GM04504 (cell line): ENCODE measurements at regions not wholly inside any gene's neighbourhood (a gene's known extent, or its start where the extent isn't known, plus 50 kb on each side); places are given as distances from the start of the nearest gene placed in this dataset.
"Not testable (repeated sequence)": the region's sequence is repeated elsewhere in the genome, so short reads cannot be mapped to it uniquely, and the experiment has no call there.

ENCODE experiments used
- DNase-seq: peaks from one replicate; pipeline ENCODE4 v3.0.0-alpha.2; 2012; ENCODE audit warnings: low read depth

DNA sequence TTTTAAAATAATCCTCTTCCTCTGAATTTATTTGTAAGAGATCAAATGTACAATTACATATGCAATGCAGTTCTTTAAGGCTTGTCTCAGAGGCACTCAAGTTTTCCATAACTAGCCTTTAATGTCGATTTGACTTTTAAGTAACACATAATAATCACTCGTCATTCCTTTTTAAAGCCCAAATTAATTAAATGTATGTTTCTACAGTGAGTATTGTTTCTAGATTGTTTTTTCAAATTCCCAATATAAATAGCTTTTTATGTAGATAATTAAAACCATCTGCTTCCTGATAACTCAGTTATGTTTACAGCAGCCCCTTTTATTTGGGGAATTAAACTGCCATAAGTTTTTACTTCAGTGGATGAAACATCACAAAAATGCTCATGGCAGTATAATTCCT lies 185.1 kb downstream of the ETNK1 start:
- no peak for DNase-seq

DNA sequence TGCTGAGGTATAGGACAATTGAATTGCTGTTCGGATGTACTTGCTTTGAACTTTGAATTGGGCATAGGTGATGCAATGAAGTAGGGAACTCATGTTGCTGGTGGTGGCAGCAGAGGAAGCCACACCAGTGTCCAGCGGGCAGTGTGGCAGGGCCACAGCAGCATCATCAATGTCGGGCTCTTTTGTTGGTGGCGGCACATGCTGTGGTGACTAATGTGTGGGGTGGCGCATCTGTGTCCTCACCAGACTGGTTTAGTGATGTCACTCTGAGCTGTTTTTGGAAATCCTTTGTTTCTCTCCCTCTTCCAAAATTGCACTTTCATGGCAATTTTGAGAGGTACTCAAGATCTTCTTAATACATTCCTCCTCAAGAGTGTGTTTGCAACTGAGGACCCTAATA lies 187.6 kb downstream of the ETNK1 start:
- no peak for DNase-seq

DNA sequence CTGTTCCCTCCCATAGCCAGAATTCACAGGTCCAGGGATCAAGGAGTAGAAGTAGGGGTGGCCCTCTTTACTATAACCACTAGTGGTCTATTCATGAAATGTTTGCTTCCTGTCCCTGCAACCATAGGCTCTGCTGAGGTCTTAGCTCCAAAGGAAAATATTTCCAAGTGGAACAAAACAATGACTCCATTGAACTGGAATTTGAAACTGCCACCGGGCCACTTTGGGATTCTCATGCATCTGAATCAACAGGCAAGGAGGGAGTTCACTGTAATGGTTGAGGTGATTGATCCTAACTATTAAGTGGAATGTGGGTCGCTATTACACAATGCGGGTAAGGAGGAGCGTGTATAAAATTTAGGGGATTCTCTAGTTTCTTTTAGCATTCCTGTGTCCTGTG lies 197.0 kb downstream of the ETNK1 start:
- DNase-seq, result no peak

DNA sequence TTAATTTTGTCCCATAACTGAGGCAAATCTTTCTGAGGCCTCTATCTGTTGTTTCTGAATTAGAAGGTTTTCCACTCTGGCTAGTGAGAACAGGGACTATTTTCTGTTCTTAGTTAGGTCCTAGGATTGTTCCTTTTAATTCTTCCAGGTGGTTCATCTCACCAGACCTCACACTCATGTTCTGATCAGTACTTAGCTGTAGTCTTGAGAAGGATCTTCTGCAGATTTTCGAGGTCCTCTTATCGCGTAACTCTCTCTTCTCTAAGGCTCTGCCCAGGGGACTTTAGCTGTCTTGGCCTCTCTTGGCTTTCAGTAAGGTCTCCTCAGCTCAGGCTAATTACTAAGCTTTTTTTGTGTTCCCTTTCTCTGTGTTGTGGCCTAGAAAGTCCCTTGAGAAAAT lies 201.1 kb downstream of the ETNK1 start:
- DNase-seq, result no peak

DNA sequence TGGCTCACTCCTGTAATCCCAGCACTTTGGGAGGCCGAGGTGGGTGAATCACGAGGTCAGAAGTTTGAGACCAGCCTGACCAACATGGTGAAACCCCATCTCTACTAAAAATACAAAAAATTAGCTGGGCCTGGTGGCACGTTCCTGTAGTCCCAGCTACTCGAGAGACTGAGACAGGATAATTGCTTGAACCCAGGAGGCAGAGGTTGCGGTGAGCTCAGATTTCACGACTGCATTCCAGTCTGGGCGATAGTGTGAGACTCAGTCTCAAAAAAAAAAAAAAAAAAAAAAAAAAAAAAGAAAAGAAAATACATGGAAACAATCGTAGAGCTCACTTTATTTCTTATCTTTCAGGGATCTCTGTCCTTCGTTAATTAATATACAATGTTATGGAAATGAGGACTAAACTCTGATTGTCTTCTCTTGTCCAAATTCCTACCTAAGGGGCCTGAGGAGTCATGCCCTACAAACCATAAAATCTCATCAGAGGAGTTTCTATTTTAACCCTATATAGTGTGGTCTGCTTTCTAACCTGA lies 201.5 kb downstream of the ETNK1 start:
- DNase-seq, result not testable (repeated sequence)

DNA sequence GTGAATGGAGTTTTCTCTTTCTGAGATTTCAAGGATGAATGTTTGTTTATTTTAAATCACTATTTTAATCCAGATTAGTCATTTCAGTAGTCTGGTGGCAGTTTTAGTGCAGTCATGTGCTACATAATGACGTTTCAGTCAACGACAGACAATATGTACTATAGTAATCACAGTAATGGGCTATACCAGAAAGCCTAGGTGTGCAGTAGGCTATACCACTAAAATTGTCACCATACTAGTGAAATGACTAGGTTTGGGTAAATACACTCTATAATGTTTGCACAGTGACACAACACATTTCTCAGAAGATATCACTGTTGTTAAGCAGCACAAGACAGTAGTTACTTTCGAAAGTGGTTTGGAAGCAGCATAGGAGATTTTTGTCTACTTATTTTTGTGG lies 203.1 kb downstream of the ETNK1 start:
- DNase-seq, result no peak

DNA sequence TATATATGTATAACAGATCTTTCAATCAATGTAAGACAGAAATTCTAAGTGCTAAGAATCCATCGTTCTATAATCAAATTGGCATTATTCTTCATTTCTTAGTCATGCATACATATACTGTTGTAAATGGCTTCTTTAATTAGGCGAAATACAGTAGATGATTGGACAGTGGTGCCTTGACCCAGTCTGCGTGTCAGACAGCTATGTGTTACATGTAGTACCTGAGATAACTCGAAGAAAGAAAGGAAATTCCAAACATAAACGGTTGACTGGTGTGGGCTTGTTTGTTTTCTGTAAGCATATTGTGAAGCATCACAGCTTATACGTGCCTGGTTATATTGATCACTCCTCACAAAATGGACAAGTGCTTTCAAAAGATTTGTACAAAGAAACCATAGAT lies 210.5 kb downstream of the ETNK1 start:
- DNase-seq, result no peak

DNA sequence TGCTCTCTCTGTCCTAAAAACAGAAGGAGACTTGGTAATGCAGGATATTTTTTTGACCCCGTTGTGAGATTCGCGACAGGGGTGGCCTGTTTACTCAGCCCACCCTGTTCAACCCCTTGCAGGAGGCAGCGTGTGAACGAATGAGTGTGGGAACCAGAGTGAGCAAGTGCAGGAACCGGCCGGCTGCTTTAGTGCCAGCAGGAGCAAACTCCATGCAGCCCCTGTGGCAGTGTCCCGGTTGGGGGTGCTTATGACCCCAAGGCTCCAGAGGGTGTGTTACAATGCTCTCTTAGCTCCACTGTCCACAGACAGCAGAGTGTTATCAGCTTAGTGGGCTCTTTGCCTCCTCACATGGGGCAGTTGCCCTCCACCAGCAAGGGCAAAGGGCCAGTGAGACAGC lies 225.2 kb downstream of the ETNK1 start:
- DNase-seq, result no peak

DNA sequence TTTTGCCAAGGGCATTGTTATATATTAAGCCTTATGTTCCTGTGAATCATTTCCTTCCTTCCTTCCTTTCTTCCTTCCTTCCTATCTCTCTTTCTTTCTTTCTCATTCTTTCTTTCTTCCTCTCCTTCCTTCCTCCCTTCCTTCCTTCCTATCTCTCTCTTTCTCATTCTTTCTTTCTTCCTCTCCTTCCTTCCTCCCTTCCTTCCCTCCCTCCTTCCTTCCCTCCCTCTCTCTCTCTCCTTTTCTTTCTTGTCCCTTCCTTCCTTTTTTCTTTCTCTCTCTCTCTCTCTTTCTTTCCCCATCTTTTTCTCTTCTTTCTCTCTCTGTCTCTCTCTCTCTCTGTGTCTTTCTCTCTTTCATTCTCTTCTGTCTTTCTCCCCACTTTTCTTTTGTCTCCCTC lies 226.6 kb downstream of the ETNK1 start:
- no peak for DNase-seq

DNA sequence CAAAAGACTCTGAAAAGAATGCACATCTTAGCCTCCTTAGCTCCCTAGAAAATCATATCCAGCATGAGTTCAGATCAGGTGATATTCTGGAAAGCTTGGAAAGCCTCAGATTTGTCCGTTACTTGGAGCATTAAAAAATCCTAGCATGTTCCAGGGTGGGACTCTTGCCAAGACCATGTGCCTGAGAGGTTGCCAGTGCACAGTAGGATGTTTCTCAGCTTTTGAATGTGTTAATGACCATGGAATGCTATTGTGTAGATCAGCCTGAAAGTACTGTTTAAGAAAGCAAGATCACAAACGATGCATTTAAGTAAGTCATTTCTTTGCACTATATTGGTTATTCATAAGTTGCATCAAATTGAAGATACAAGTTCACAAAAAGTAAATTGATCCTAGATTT lies 230.5 kb downstream of the ETNK1 start:
- DNase-seq, result no peak

DNA sequence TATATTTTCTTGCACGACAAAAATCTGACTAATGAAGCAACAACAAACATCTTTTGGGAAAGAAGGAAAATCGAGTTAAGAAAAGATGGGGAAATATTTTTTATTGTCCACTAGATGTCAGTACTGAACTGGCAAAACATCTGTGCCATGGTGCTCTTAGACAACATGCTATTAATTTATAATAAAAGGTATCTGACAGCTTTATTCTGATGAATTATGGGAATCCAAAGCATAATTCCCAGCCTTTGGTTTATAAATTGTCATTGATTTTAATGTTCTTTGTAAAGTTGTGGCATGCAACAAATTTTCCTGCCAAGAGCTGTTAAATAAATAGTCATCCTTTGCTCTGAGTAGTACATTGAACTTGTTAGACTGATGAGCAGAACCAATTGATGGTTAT lies 231.2 kb downstream of the ETNK1 start:
- peak; percentile 2 for DNase-seq

DNA sequence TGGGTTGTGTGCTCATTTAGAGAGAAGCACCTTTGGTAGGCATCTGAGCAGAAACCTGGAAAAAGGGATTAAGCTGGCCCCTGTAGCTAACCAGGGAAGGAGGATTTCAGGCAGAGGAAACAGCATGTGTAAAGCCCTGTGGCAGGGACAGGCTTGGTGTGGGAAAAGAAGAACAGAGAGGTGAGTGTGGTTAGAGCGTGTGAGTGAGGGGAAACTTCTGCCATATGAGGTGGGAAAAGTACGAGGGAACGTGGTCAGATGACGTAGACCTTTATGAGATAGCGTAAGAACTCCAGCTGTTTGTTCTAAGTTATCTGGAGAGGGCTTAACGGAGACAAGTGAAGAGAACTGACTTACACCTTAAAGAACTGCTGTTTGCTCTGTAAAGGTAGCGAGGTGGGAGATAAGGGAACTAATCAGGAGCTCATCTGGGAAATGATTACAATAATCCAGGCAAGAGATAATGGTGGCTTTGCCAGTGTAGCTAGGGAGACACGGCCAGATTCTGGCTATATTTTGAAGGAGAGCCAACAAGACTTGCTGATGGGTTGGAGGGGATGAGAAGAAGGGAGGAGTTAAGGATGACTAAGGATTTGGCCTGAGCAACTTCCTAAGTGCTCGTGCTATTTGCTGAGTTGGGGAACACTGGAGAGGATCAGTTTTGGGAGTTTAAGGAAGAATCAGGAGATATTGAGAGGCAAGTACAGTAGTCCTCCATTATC lies 234.0 kb downstream of the ETNK1 start:
- DNase-seq, result no peak

DNA sequence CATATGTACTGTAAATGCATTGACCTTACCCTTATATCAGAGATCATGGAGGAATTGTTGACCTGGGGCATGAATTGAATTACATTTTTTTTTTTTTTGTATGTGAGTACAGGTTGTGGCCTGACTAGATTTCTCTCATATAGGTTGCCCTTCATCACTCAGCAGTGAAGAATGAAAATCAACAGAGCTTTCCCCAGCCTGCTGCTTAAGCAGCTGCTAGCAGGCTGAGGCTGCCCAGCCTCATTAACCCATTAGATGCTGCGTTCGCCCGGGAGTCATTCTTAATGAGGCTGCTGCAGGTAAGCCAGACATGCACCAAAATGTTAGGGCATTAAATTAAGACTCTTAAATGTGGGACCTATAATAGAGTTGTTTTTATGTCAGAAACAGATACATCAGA lies 236.0 kb downstream of the ETNK1 start:
- DNase-seq, result no peak

DNA sequence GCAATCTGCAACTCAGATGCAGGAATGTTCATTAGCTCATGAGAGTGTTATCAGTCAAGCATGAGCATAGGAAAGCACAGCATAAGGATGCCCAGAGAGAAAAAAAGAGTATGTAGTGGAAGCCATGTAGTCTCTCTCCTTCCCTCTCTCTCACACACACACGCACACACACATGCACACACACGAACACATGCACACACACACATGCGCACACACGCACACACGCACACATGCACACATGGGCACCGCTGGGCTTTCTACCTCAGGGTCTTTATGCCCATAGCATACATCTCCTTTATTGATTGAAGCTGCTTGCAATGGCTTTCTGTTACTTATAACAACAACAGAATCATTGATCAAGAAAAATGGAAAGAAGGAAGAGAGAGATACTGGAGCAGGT lies 240.9 kb downstream of the ETNK1 start:
- no peak for DNase-seq

DNA sequence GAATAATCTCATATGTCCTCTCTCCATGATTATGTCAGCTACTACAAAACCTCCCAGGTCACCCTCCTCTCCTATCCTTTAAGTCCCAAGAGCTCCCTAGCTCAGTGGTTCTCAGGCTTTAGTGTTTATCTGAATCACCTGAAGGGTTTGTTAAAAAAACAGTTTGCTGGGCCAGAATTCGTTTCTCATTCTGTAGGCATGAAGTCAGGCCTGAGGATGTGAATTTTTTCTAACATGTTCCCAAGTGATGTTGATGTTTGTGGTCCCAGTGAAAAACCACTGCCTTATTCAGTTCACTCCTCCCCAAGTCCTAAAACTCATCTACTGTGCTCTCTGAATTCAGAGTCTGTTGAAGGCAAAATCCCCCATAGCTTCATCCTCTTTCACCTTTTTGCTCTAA lies 241.4 kb downstream of the ETNK1 start:
- no peak for DNase-seq

DNA sequence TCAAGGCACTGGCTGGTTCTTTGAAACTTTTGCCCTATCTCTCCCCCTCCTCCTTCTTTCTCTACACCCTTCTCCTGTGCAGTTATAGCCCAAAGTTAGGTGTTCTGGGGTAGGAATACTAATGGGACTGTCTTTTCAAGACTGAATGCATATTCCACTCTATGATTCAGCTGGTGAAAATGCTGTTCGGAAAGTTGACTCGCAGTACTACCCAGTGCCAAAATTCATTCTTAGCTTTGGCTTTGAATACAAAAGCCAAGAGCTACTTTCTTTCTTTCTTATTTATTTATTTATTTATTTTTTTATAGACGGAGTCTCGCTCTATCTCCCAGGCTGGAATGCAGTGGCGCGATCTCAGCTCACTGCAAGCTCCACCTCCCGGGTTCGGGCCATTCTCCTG lies 249.2 kb downstream of the ETNK1 start:
- DNase-seq, result no peak

DNA sequence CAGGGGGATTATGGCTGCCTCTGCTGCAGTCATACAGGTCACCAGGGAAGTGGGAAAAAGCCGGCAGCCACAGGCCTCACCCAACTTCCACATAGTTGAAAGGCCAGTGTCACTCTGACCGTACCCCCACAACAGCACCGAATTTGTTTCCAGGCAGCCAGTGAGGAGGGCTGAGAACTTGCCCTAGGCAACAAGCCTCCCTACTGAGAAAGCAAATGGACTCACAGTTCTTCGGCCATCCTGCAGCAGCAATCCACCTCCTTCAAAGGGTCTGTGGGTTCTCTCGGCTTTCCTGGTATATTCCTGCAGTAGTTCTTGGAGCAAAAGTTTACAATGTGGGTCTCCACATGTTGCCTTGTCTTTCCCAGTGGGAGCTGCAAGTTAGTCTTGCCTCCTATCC lies 251.3 kb downstream of the ETNK1 start:
- no peak for DNase-seq

DNA sequence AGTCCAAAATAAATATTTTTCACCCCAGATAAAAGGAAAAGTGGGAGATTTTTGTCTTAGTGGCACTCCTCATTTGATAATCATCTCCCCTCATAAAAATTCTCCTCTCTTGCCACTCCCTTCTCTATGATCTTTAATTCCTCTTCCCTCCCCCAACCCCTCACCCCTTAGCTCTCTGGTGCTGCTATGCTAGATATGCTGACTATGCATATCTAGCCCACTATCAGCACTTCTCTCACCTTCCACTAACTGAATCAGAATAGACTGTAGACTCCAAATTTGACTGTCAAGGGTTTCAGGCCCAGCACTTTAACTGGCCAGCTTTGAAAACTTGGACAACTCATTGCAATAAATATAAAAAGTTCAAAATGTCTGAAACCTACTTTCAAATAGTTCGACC lies 254.2 kb downstream of the ETNK1 start:
- no peak for DNase-seq

DNA sequence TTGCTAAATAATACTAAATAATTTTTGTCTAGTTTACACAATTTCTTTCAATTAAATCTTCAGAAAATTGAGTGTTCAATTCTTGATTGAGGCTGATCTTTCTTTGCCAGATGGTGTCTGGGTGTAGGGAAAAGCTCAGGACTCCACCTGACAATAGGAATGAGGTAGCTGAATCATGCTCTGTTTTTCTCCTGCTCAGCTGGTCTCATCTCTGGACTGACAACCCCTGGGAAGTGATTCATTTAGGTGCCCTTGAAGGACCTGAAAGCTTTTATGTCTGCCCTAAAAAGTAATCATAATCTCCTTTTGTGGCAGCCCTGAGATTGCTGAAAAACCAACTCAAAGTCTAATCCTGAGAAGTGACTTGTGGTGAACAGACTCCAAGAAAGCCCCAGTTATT lies 255.4 kb downstream of the ETNK1 start:
- no peak for DNase-seq

DNA sequence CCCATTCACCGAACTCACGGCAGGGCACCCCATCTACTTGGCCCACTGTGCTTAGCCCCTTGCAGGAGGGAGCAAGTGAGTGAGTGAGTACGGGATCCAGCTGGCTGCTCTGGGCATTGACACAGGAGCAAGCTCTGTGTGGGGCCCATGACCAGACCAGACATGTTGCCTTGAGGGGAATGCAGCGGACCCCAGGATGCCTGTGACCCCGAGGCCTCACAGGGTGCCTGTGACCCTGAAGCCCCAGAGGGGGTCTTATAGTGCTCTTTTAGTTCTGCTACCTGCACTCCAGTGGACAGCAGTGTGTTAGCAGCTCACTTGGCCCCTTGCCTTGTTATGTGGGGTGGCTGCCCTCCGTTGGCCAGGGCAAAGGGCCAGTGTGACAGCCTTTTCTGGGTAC lies 255.8 kb downstream of the ETNK1 start:
- DNase-seq, result no peak

DNA sequence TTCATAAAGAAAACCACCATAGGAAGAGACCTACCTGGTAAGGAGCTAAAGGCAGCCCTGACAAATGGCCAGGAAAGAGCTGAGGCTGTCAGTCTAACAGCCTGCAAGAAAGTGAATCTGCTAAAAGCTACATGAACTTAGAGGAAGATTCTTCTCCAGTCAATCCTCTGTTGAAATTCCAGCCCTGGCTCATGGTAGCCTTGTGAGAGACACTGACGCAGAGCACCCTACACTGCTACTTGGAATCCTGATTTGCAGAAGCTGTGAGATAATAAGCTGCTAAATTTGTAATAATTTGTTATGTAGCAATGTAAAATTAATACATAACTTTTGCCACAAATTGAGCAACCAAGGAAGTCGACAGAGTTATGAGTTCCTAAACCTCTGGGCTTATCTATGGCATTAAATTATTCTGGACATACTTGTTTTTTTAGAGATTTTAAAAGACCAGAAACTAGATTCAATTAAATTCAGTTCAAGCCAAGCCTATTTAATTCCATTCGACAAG lies 257.0 kb downstream of the ETNK1 start:
- no peak for DNase-seq

DNA sequence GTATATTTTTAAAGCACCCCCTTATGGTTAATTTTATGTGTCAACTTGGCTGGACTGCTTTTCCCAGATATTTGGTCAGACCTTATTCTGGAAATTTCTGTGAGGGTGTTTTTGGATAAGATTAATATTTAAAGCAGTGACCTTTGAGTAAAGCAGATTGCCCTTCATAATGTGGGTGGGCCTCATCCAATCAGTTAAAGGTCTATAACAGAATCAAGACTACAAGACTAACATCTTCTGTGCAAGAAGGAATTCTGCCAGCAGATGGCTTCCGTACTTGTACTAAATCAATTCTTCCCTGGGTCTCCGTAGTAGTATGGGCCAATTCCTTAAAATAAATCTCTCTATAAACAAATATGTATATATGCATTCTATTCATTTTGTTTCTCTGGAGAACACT lies 257.6 kb downstream of the ETNK1 start:
- DNase-seq, result no peak

DNA sequence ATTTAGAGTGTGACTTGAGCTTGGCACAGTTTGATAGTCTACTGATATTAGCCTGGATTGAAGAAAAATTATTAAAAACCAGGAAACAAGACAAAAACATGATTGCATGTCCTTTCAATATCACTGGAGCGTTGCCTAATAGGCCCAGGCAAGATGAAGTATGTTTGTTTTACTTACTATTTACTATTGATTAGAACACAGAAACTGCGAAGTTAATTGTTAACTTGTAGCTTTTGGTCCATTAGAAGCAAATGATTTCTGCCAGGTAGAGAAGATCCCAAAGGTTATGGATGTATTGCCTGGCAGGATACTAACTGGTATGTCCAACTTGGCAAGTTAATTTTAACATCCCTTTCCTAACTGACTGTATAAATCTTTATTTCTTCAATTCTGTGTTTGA lies 268.9 kb downstream of the ETNK1 start:
- DNase-seq, result no peak

DNA sequence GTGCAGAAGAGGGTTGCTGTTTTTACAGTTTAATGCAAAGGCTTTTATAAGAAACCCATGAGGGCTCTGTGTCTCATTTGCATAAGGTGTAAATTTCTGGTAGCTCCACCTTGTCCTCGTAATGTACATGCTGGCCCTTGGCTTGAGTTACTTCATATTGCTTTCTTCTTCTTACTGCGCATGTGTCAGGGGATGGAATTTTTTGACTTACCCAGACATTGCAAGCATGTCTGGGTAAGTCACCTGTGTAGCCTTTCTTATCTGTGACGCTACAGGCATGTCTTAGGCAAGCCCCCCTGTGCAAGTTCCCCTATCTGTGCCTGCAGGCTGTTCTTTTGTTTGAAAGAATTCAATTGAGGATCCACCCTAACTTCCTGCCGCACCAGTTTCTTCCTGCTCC lies 274.2 kb downstream of the ETNK1 start:
- no peak for DNase-seq
